ENCODE measurements at regions not wholly inside any gene's neighbourhood (a gene's known extent, or its start where the extent isn't known, plus 50 kb on each side); places are given as distances from the start of the nearest gene placed in this dataset.

- TF ChIP-seq, protein P1, sequence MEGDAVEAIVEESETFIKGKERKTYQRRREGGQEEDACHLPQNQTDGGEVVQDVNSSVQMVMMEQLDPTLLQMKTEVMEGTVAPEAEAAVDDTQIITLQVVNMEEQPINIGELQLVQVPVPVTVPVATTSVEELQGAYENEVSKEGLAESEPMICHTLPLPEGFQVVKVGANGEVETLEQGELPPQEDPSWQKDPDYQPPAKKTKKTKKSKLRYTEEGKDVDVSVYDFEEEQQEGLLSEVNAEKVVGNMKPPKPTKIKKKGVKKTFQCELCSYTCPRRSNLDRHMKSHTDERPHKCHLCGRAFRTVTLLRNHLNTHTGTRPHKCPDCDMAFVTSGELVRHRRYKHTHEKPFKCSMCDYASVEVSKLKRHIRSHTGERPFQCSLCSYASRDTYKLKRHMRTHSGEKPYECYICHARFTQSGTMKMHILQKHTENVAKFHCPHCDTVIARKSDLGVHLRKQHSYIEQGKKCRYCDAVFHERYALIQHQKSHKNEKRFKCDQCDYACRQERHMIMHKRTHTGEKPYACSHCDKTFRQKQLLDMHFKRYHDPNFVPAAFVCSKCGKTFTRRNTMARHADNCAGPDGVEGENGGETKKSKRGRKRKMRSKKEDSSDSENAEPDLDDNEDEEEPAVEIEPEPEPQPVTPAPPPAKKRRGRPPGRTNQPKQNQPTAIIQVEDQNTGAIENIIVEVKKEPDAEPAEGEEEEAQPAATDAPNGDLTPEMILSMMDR (IDR thresholded peaks at IDR 0.05): no peak
- no peak for TF ChIP-seq EZH2 (IDR thresholded peaks at IDR 0.05; ENCODE audit: borderline replicate concordance, insufficient read depth, low read depth, low read length, poor library complexity, severe bottlenecking)
These were observed 876.5 kb downstream of the RAPGEF2 start for GRCh38 chr4:159979351-159979750.

Data from B cell (primary cell).